Choroid plexus epithelial cell (primary cell): ENCODE measurements at regions not wholly inside any gene's neighbourhood (a gene's known extent, or its start where the extent isn't known, plus 50 kb on each side); places are given as distances from the start of the nearest gene placed in this dataset.

Experiments used
- DNase-seq: peaks from one replicate; pipeline ENCODE4 v3.0.0-alpha.2; 2010; ENCODE audit warnings: low read depth
- H3K4me3 ChIP-seq: 2 replicates; pipeline ENCODE4 v1.5.1; 2011; ENCODE audit warnings: low read depth, mild to moderate bottlenecking, control low read depth, low read length, moderate library complexity
- TF ChIP-seq, protein P1 (sequence below): conservative IDR thresholded peaks from 2 replicates; pipeline ENCODE4 v1.5.1; 2011; ENCODE audit warnings: low read depth, mild to moderate bottlenecking, control low read depth, inconsistent platforms, low read length, moderate library complexity

DNA sequence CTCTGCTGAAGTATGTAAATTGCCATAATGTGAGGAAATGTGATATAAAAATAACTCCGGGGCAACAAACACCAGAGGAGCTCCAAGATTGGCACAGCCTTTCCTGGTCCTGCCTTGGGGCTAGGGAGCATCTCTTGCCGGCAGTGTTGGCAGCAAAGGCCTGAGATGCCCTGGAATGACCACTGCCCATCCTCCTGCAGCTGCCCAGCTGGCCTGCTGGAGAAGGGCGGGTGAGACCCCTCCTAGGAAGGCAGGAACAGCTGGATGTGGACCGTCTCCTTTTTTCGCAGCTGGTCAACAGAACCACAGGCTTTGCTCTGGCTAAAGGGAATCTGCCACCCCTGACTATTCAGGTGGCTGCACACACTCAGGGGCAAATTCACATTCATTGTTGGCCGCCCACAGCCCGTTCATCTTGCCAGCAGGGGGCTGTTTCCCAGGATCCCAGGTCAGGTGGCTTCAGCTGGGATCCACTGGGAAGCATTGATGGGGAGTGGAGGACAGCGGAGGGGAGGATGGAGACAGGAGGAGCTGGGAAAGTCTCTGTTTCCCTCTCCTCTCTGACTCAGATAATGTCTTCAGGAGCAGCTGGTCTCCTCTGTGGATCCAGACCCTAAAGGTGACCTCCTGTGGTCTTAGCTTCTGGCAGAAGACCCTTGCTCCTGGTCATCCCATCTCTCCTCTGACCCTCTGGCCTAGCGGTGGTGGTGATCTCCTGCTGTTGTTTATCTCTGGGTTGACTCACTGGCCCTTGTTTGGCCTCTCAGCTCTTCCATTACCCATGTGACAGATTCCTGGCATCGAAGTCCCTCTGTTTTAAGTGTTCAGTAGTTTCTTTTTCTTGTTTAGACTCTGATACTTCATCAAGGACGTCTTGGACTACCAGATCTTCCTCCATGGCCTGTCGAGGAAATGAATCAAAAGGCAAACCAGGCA is 336.7 kb downstream of the DHX35 start:
- TF ChIP-seq, protein P1, sequence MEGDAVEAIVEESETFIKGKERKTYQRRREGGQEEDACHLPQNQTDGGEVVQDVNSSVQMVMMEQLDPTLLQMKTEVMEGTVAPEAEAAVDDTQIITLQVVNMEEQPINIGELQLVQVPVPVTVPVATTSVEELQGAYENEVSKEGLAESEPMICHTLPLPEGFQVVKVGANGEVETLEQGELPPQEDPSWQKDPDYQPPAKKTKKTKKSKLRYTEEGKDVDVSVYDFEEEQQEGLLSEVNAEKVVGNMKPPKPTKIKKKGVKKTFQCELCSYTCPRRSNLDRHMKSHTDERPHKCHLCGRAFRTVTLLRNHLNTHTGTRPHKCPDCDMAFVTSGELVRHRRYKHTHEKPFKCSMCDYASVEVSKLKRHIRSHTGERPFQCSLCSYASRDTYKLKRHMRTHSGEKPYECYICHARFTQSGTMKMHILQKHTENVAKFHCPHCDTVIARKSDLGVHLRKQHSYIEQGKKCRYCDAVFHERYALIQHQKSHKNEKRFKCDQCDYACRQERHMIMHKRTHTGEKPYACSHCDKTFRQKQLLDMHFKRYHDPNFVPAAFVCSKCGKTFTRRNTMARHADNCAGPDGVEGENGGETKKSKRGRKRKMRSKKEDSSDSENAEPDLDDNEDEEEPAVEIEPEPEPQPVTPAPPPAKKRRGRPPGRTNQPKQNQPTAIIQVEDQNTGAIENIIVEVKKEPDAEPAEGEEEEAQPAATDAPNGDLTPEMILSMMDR = no peak
- no peak overlapping the region for H3K4me3 ChIP-seq
- no peak for DNase-seq

DNA sequence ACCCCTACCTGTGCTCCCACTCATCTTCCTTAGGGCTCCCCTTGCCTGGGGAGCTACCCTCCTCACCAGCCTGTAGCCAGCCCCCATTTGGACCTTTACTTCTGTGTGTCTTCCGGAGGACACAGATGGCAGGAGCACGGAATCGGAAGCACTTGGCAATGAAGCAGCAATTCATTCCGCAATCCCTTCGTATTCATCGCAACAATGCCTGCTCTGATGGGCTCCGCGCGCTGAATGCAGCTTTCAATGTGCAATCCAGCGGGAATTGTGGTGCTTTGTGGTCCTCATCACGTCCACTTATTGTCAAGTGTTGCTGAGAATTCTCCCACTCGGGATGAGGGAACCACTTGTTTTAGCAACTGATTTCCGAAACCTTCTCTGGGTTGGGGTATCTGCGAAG is 336.0 kb downstream of the DHX35 start:
- TF ChIP-seq, protein P1 = no peak
- no peak overlapping the region for H3K4me3 ChIP-seq
- no peak for DNase-seq

DNA sequence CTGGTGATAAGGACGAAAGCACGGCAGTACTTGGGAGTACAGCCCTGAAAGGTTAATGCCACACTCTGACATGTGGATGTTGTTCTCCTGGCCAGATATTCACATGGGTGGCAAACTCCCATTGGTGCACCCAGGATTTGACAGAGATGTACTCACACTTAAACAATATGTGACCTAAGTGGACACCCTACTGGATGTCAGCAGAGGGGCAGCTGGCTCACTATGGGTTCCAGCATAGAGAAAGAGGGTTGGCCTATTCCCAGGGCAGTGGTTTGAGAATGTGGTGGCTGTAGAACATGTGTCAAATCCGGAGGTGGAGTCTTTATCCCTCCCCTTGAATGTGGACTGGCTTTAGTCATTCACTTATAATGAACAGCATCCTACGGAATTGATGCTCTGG is 333.2 kb downstream of the DHX35 start:
- no peak overlapping the region for H3K4me3 ChIP-seq
- DNase-seq = no peak
- TF ChIP-seq, protein P1 = no peak

DNA sequence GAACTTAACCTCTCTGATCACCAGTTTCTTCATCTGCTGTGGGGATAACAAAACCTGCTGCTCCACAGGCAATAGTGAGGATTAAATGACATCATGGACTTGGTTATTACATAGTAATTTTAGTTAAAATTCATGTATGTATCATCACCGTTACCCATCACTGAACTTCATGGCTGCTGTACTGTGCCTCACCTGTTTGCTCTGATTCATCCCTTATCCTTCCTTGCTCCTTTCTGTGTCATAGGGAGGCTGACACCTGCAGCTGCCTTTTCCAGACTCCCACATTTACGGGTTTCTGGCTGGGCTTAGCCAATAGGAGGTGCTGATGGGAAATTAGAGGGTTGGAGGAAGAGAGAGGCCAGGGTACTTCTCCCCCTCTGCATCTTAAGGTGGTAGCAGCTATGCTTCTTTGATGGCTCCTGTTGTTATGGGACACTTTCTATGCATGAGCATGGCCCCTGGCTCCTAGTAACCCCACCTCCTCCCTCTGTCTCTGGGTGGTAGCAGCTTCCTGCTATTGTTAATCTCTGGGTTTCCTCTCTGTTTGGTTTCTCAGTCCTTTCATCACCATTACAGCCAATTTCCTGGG is 332.1 kb downstream of the DHX35 start:
- H3K4me3 ChIP-seq = no peak overlapping the region
- DNase-seq = no peak
- TF ChIP-seq, protein P1 = no peak

DNA sequence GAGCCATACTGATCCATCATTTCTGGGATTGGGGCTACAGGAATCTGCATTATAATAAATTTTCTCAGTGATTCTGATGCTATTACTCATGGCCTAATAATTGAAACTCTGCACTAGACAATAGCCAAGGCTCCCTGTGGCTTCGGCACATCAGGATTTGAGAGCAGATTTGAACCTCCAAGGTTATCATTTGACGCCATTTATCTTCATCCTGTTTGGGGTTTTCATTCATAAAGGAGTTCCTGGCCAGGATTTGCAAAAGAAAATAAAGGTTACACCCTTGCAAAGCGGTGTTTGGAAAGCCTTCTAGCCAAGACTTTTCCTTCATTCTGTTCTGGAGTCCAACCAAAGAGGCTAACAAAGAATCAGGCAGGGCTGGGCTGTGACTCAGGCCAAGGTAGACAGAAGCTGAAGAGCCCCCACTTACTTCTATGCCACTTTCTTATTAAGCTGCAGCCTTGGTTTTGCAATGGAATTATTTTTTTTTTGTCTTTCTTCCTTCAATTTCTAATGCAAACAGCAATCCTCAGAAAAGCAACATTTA is 330.1 kb downstream of the DHX35 start:
- no peak overlapping the region for H3K4me3 ChIP-seq
- TF ChIP-seq, protein P1 = no peak
- DNase-seq = no peak

DNA sequence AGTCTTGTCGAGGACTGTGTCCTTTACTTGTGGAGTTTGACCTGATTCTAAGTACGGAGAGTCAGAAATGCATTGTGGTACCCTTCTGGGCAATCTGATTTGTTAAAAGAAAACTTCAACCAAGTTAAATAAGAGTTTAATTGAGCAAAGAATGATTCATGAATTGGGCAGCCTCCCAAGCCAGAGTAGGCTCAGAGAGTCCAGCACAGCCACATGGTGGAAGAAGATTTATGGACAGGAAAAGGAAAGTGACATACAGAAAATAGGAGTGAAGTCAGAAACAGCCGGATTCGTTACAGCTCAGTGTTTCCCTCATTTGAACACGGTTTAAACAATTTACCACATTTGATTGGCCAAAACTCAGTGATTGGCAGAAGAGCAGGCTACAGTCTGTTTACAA is 329.2 kb downstream of the DHX35 start:
- no peak for DNase-seq
- TF ChIP-seq, protein P1 = no peak
- H3K4me3 ChIP-seq = no peak overlapping the region
